K562 (cell line): ENCODE measurements at regions not wholly inside any gene's neighbourhood (a gene's known extent, or its start where the extent isn't known, plus 50 kb on each side); places are given as distances from the start of the nearest gene placed in this dataset.

Experiments
- ATAC-seq: fragments of 200-7000 bp; cut with Tn5 transposase; 3 replicates; pipeline ENCODE4 v1.9.1; 2020; ENCODE audit warnings: moderate library complexity
- BruUV-seq: library from RNA; stranded (reverse); fragments of 400-500 nt; replicated peaks from 2 replicates; lab custom pipeline; 2021; lab: Mats Ljungman, UMichigan
- CTCF ChIA-PET: fragments of 300-600 bp; formaldehyde crosslinking; extraction: SDS; loops from one replicate; lab custom pipeline; 2021; ENCODE audit warnings: low intra/inter-chr PET ratio; lab: Yijun Ruan, JAX
- POLR2A ChIA-PET: fragments of 300-600, 350-650 bp; sonication (Branson Sonifier 250); formaldehyde crosslinking; extraction: SDS; loops from one replicate; lab custom pipeline; 2021; ENCODE audit warnings: antibody characterized with exemption, inconsistent platforms; lab: Yijun Ruan, JAX
- DNase-seq, 4 experiments: peaks; one replicate each; pipeline versions ENCODE4 v3.0.0 to v3.0.0-alpha.2; 2011 to 2018; ENCODE audit warnings: low spot score in 3 of 4, mixed read lengths in 3 of 4; ENCODE audit errors: extremely low read depth in 1 of 4
- FAIRE-seq: peaks from 2 replicates; lab custom pipeline; 2011; peaks lifted over from hg19 to GRCh38; lab: Jason Lieb, UNC
- H2AFZ ChIP-seq: 2 replicates; pipeline ENCODE4 v1.6.0; 2011; ENCODE audit warnings: low read depth, low read length, control low read depth, inconsistent platforms
- H3K27ac ChIP-seq: fragments of 200-600 bp; 3 replicates; pipeline ENCODE4 v1.8.0; 2011; ENCODE audit warnings: low read depth, mild to moderate bottlenecking, control low read depth, inconsistent platforms, low read length, moderate library complexity, mixed read lengths; ENCODE audit errors: extremely low read depth
- H3K27me3 ChIP-seq, 2 experiments: fragments of 300-600 bp in 1 of 2; 2 replicates in 1 of 2; 3 replicates in 1 of 2; pipeline versions ENCODE4 v1.6.0 to v1.8.0; 2011; ENCODE audit warnings: inconsistent platforms in 2 of 2, low read length in 2 of 2, mild to moderate bottlenecking in 1 of 2, mixed read lengths in 1 of 2, moderate library complexity in 1 of 2; ENCODE audit not compliant: control insufficient read depth in 2 of 2, insufficient read depth in 2 of 2
- H3K36me3 ChIP-seq: fragments of 300-600 bp; 3 replicates; pipeline ENCODE4 v1.8.0; 2011; ENCODE audit warnings: mild to moderate bottlenecking, low read length, inconsistent platforms; ENCODE audit not compliant: control insufficient read depth, insufficient read depth
- H3K4me1 ChIP-seq, 2 experiments: fragments of 200-600 bp in 1 of 2; replicated peaks in 1 of 2; 2 replicates in 1 of 2; 3 replicates in 1 of 2; pipeline versions ENCODE4 v1.5.1 to v1.8.0; 2011; ENCODE audit warnings: inconsistent platforms in 2 of 2, low read length in 2 of 2, mild to moderate bottlenecking in 1 of 2, mixed read lengths in 1 of 2, moderate library complexity in 1 of 2; ENCODE audit not compliant: control insufficient read depth in 2 of 2, insufficient read depth in 2 of 2
- H3K4me2 ChIP-seq: 2 replicates; pipeline ENCODE4 v1.6.1; 2011; ENCODE audit warnings: low read length, control low read depth, inconsistent platforms, mixed read lengths; ENCODE audit not compliant: insufficient read depth
- H3K4me3 ChIP-seq: fragments of 200-600 bp; sonication (generic), shearing (Covaris generic); 2 replicates; pipeline ENCODE4 v1.5.1; 2016; ENCODE audit warnings: control low read depth, inconsistent platforms
- H3K79me2 ChIP-seq: fragments of 200-600 bp; 3 replicates; pipeline ENCODE4 v1.8.0; 2011; ENCODE audit warnings: low read length, inconsistent platforms; ENCODE audit not compliant: control insufficient read depth, insufficient read depth
- H3K9ac ChIP-seq, 2 experiments: 2 replicates each; pipeline versions ENCODE4 v1.6.0 to v1.6.1; 2011; ENCODE audit warnings: low read depth in 2 of 2, low read length in 2 of 2, control low read depth in 1 of 2, inconsistent platforms in 1 of 2, mild to moderate bottlenecking in 1 of 2, mixed read lengths in 1 of 2; ENCODE audit not compliant: insufficient read depth in 1 of 2
- H3K9me1 ChIP-seq: one replicate; pipeline ENCODE4 v1.6.0; 2011; ENCODE audit warnings: inconsistent platforms, mild to moderate bottlenecking, low read length, moderate library complexity; ENCODE audit not compliant: control insufficient read depth, insufficient read depth
- H3K9me3 ChIP-seq: replicated peaks from 2 replicates; pipeline ENCODE4 v1.5.1; 2011; ENCODE audit warnings: low read depth, low read length, inconsistent platforms; ENCODE audit not compliant: control insufficient read depth, insufficient read depth
- H4K20me1 ChIP-seq: replicated peaks from 2 replicates; pipeline ENCODE4 v1.6.1; 2011; ENCODE audit warnings: low read length, inconsistent platforms, mixed read lengths; ENCODE audit not compliant: control insufficient read depth, insufficient read depth
- MCM7 ChIP-seq, 2 experiments: fragments of 450-650 bp; IDR thresholded peaks; 2 replicates each; pipeline ENCODE4 v1.6.1; 2016 to 2018
- PHF21A ChIP-seq: fragments of 450-650 bp; IDR thresholded peaks from 2 replicates; pipeline ENCODE4 v1.6.1; 2017; ENCODE audit warnings: low read depth, borderline replicate concordance
- SREBF1 ChIP-seq: fragments of 150-350 bp; IDR thresholded peaks from 2 replicates; pipeline ENCODE4 v1.6.1; 2014; ENCODE audit warnings: antibody characterized with exemption, low read depth, low read length, borderline replicate concordance
- TGIF2 ChIP-seq: sonication (generic); formaldehyde crosslinking; IDR thresholded peaks from 2 replicates; pipeline ENCODE4 v1.8.1; 2022; ENCODE audit warnings: mild to moderate bottlenecking, missing genetic modification reagents, moderate library complexity
- ZNF174 ChIP-seq: fragments of 250-450 bp; sonication (Bioruptor Pico); IDR thresholded peaks from 2 replicates; pipeline ENCODE4 v1.4.0; 2020; ENCODE audit warnings: mild to moderate bottlenecking
- ZNF780A ChIP-seq: fragments of 250-450 bp; sonication (Bioruptor Pico); IDR thresholded peaks from 2 replicates; pipeline ENCODE4 v1.5.0; 2021; ENCODE audit warnings: mild to moderate bottlenecking
- WGBS: fragments of 100-300 bp; shearing (Covaris generic); methylation state at CpG from one replicate; pipeline ENCODE4 v1.1.6; 2016; ENCODE audit warnings: low coverage, mixed read lengths; ENCODE audit not compliant: insufficient coverage; ENCODE audit errors: missing lambda C conversion rate; 5-methylcytosine and 5-hydroxymethylcytosine counted together
- in situ Hi-C: fragments of 300-500 bp; cut with MboI; formaldehyde crosslinking; loops from 4 replicates; pipeline ENCODE4 v1.15.0; 2018; ENCODE audit warnings: inconsistent platforms, mixed read lengths
- intact Hi-C: fragments of 100-400 bp; cut with micrococcal nuclease; formaldehyde crosslinking; loops from 2 replicates; pipeline ENCODE4 v1.14.2; 2022
- TF ChIP-seq, protein P1 (sequence below): fragments of 250-450 bp; sonication (Bioruptor Pico); IDR thresholded peaks from 2 replicates; pipeline ENCODE4 v1.8.0; 2022; ENCODE audit warnings: inconsistent platforms
- TF ChIP-seq, protein P2 (sequence below): fragments of 450-650 bp; formaldehyde crosslinking; IDR thresholded peaks from 2 replicates; pipeline ENCODE4 v1.4.0; 2020; ENCODE audit warnings: mild to moderate bottlenecking, mixed read lengths

DNA sequence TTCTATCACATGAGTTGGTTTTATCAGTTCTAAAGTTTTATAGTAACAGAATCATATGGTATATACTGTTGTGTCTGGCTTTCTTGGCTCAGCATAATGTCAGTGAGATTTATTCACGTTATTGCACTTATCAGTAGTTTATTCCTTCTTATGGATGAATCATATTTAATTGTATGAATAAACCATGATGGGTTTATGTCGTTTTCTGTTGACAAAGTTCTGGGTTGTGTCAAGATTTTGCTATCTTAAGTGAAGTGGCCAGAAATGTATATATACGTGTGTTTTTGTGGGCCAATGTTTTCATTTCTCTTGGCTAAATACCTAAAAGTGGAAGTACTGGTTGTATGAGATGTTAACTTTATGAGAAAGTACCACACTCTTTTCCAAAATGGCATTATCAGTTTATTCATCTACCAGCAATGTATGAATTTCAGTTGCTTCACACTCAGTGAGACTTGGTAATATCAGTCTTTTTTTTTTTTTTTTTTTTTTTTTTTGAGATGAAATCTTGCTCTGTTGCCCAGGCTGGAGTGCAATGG, 112.4 kb upstream of the DCBLD2 start:
- intact Hi-C loops (no loop called here), in situ Hi-C loops (no loop called here)
- H3K4me1 ChIP-seq, result no peaks in the 10 kb centered on the region; a peak in 1 of 5 replicates
- H3K27me3 ChIP-seq, result no peaks in the 10 kb centered on the region
- H3K36me3 ChIP-seq, result no peaks in the 10 kb centered on the region
- CTCF ChIA-PET, result no interaction called here
- DNase-seq, result no peak
- no peak overlapping the region for H2AFZ ChIP-seq
- H3K79me2 ChIP-seq, result no peaks in the 10 kb centered on the region
- FAIRE-seq, result no peak
- 8% methylated on average over 2 of the region's 3 CpGs for WGBS
- no TSS peak for BruUV-seq
- H4K20me1 ChIP-seq, result no peaks in the 10 kb centered on the region
- H3K9me1 ChIP-seq, result no peaks in the 10 kb centered on the region
- no peak overlapping the region for H3K4me2 ChIP-seq
- H3K27ac ChIP-seq, result no peak overlapping the region
- no peak overlapping the region for H3K9ac ChIP-seq
- no peaks in the 10 kb centered on the region for H3K9me3 ChIP-seq
- POLR2A ChIA-PET, result no interaction called here
- no peak overlapping the region for H3K4me3 ChIP-seq
- no peak for TF ChIP-seq MCM7 (IDR thresholded peaks at IDR 0.05)
- TF ChIP-seq TGIF2, result no peak
- TF ChIP-seq ZNF174 (CRISPR knock-in tag), result no peak
- no peak for TF ChIP-seq SREBF1
- TF ChIP-seq, protein P1, sequence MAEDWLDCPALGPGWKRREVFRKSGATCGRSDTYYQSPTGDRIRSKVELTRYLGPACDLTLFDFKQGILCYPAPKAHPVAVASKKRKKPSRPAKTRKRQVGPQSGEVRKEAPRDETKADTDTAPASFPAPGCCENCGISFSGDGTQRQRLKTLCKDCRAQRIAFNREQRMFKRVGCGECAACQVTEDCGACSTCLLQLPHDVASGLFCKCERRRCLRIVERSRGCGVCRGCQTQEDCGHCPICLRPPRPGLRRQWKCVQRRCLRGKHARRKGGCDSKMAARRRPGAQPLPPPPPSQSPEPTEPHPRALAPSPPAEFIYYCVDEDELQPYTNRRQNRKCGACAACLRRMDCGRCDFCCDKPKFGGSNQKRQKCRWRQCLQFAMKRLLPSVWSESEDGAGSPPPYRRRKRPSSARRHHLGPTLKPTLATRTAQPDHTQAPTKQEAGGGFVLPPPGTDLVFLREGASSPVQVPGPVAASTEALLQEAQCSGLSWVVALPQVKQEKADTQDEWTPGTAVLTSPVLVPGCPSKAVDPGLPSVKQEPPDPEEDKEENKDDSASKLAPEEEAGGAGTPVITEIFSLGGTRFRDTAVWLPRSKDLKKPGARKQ, result no peak
- no peak for TF ChIP-seq ZNF780A
- TF ChIP-seq, protein P2, sequence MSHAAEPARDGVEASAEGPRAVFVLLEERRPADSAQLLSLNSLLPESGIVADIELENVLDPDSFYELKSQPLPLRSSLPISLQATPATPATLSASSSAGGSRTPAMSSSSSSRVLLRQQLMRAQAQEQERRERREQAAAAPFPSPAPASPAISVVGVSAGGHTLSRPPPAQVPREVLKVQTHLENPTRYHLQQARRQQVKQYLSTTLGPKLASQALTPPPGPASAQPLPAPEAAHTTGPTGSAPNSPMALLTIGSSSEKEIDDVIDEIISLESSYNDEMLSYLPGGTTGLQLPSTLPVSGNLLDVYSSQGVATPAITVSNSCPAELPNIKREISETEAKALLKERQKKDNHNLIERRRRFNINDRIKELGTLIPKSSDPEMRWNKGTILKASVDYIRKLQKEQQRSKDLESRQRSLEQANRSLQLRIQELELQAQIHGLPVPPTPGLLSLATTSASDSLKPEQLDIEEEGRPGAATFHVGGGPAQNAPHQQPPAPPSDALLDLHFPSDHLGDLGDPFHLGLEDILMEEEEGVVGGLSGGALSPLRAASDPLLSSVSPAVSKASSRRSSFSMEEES (CRISPR knock-in tag), result no peak
- TF ChIP-seq PHF21A, result no peak
- no peak for ATAC-seq
